ENCODE measurements at regions not wholly inside any gene's neighbourhood (a gene's known extent, or its start where the extent isn't known, plus 50 kb on each side); places are given as distances from the start of the nearest gene placed in this dataset.

- TF ChIP-seq MAX (IDR thresholded peaks at IDR 0.05) (no peak), TAF1 (IDR thresholded peaks at IDR 0.05; ENCODE audit: low read depth) (no peak), FOXM1 (IDR thresholded peaks at IDR 0.05; ENCODE audit: borderline replicate concordance, low read depth) (no peak), CEBPB (IDR thresholded peaks at IDR 0.05) (no peak)
Measured at GRCh38 chr18:79596446-79597175, 83.0 kb upstream of the CTDP1 start.

GRCh38 chr18:79597176-79597830 lies 82.3 kb upstream of the CTDP1 start:
- TF ChIP-seq CREB1 (IDR thresholded peaks at IDR 0.05; ENCODE audit: low read depth) (no peak), YY1 (IDR thresholded peaks at IDR 0.05; ENCODE audit: low read depth) (no peak), EP300 (IDR thresholded peaks at IDR 0.05; ENCODE audit: borderline replicate concordance) (no peak), ZBTB7A (IDR thresholded peaks at IDR 0.05; ENCODE audit: low read depth) (no peak), TAF1 (IDR thresholded peaks at IDR 0.05; ENCODE audit: low read depth) (no peak), USF1 (IDR thresholded peaks at IDR 0.05) (no peak)

DNA sequence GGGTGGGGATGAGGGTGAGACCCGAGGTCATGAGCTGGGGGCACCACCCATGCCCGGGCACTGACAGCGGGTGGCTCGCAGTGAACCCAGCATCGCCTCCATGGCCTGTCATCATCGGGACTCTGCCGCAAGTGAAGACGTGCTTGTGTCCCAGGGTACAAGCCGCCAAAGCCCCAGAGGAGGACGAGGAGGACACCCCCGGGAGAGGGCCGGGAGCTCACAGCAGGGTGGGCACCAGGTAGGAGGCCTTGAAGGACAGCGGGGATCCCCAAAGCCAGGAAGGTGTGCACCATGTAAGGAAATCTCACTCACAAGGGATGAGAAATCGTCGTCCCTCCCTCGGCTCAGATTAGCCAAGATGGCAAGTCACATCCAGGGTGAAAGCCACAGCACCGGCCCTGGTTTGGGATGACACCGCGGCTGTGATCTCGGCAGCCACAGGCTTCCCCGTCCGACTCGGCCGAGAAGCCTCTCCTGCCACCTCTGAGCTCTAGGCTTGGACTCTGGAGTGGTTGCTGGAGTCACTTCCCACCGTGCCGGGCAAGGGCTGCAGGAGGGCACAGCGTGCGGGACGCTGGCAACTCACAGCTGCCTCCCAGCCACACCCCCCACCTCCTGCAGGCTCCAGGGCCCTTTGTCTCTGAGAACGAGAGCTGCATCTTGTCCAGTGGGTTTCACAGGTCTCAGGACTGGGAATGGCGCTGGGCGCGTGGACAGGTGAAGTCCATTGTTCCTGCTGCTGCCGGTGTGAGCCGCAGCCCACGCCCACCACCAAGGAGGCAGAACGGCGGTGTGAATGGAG lies 81.6 kb upstream of the CTDP1 start:
- no peak for TF ChIP-seq EGR1 (IDR thresholded peaks at IDR 0.05)
- TF ChIP-seq MAX (IDR thresholded peaks at IDR 0.05): peak; percentile 64
- no peak for TF ChIP-seq FOXM1 (IDR thresholded peaks at IDR 0.05; ENCODE audit: borderline replicate concordance, low read depth)
- TF ChIP-seq YY1 (IDR thresholded peaks at IDR 0.05; ENCODE audit: low read depth): peak; percentile 18; the same call in 1 of the 2 replicates
- no peak for TF ChIP-seq RAD21 (IDR thresholded peaks at IDR 0.05; ENCODE audit: low read depth)
- TF ChIP-seq, protein P1, sequence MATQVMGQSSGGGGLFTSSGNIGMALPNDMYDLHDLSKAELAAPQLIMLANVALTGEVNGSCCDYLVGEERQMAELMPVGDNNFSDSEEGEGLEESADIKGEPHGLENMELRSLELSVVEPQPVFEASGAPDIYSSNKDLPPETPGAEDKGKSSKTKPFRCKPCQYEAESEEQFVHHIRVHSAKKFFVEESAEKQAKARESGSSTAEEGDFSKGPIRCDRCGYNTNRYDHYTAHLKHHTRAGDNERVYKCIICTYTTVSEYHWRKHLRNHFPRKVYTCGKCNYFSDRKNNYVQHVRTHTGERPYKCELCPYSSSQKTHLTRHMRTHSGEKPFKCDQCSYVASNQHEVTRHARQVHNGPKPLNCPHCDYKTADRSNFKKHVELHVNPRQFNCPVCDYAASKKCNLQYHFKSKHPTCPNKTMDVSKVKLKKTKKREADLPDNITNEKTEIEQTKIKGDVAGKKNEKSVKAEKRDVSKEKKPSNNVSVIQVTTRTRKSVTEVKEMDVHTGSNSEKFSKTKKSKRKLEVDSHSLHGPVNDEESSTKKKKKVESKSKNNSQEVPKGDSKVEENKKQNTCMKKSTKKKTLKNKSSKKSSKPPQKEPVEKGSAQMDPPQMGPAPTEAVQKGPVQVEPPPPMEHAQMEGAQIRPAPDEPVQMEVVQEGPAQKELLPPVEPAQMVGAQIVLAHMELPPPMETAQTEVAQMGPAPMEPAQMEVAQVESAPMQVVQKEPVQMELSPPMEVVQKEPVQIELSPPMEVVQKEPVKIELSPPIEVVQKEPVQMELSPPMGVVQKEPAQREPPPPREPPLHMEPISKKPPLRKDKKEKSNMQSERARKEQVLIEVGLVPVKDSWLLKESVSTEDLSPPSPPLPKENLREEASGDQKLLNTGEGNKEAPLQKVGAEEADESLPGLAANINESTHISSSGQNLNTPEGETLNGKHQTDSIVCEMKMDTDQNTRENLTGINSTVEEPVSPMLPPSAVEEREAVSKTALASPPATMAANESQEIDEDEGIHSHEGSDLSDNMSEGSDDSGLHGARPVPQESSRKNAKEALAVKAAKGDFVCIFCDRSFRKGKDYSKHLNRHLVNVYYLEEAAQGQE (IDR thresholded peaks at IDR 0.05; ENCODE audit: low read depth): no peak

GRCh38 chr18:79598633-79599175 lies 80.9 kb upstream of the CTDP1 start:
- TF ChIP-seq CREB1 (IDR thresholded peaks at IDR 0.05; ENCODE audit: low read depth) (no peak), USF1 (IDR thresholded peaks at IDR 0.05) (no peak), TEAD4 (IDR thresholded peaks at IDR 0.05) (no peak)

- no peak for TF ChIP-seq ZBTB7A (IDR thresholded peaks at IDR 0.05; ENCODE audit: low read depth)
- TF ChIP-seq TCF12 (IDR thresholded peaks at IDR 0.05; ENCODE audit: low read depth): no peak
Measured at GRCh38 chr18:79599441-79599931, 80.1 kb upstream of the CTDP1 start.

- TF ChIP-seq USF1 (IDR thresholded peaks at IDR 0.05) (no peak), NFIC (IDR thresholded peaks at IDR 0.05) (no peak), TAF1 (IDR thresholded peaks at IDR 0.05; ENCODE audit: low read depth) (no peak), CEBPB (IDR thresholded peaks at IDR 0.05) (no peak), YY1 (IDR thresholded peaks at IDR 0.05; ENCODE audit: low read depth) (no peak), TEAD4 (IDR thresholded peaks at IDR 0.05) (no peak), EP300 (IDR thresholded peaks at IDR 0.05; ENCODE audit: borderline replicate concordance) (no peak), ZBTB7A (IDR thresholded peaks at IDR 0.05; ENCODE audit: low read depth) (no peak), TCF12 (IDR thresholded peaks at IDR 0.05; ENCODE audit: low read depth) (no peak), MAX (IDR thresholded peaks at IDR 0.05) (no peak), RAD21 (IDR thresholded peaks at IDR 0.05; ENCODE audit: low read depth) (no peak), FOXM1 (IDR thresholded peaks at IDR 0.05; ENCODE audit: borderline replicate concordance, low read depth) (no peak), EGR1 (IDR thresholded peaks at IDR 0.05) (no peak), CREB1 (IDR thresholded peaks at IDR 0.05; ENCODE audit: low read depth) (no peak)
- TF ChIP-seq, protein P1 (IDR thresholded peaks at IDR 0.05; ENCODE audit: low read depth): no peak
Measured at GRCh38 chr18:79600141-79600540, 79.5 kb upstream of the CTDP1 start.

Measured in Ishikawa (cell line).